ENCODE measurements at regions not wholly inside any gene's neighbourhood (a gene's known extent, or its start where the extent isn't known, plus 50 kb on each side); places are given as distances from the start of the nearest gene placed in this dataset.

- WGBS, 2 donors (ENCODE audit: low coverage in 1 of 2) = 87 to 88% methylated on average over 3 of the region's 3 CpGs
- ATAC-seq = no peak
Observed at GRCh38 chr9:13879011-13879410, 434.9 kb downstream of the NFIB start.

DNA sequence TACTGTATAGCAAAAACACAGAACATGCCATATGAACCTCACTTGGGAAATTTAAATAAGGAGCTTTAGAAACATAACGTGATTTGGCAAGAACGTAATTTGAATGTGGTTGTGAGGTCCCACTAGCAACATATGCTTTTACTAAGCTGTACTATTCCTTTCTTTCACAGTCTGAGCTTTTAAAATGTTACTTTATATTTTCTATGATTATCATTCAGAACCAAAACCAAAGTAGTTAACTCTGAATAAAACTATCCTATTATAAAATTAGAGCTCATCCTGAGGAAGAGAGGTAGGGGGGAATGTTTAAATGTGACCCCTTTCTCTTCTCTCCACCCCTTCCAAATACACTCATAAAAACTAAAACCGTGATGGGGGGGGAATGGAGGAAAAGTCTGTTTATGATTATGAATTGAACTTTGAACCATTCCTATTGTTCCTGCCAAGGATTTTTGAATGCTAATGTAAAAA is 435.7 kb downstream of the NFIB start:
- Histone ChIP-seq H3K4me1 (no peaks in the 10 kb centered on the region), H3K27ac (no peak overlapping the region), H3K27me3 (no peaks in the 10 kb centered on the region), H3K36me3 (no peaks in the 10 kb centered on the region), H3K9me3 (no peaks in the 10 kb centered on the region), H3K4me3 (no peak overlapping the region)
- 64 to 66% methylated on average over 3 of the region's 3 CpGs for WGBS, 2 donors (ENCODE audit: low coverage in 1 of 2)
- TF ChIP-seq, protein P1, sequence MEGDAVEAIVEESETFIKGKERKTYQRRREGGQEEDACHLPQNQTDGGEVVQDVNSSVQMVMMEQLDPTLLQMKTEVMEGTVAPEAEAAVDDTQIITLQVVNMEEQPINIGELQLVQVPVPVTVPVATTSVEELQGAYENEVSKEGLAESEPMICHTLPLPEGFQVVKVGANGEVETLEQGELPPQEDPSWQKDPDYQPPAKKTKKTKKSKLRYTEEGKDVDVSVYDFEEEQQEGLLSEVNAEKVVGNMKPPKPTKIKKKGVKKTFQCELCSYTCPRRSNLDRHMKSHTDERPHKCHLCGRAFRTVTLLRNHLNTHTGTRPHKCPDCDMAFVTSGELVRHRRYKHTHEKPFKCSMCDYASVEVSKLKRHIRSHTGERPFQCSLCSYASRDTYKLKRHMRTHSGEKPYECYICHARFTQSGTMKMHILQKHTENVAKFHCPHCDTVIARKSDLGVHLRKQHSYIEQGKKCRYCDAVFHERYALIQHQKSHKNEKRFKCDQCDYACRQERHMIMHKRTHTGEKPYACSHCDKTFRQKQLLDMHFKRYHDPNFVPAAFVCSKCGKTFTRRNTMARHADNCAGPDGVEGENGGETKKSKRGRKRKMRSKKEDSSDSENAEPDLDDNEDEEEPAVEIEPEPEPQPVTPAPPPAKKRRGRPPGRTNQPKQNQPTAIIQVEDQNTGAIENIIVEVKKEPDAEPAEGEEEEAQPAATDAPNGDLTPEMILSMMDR (IDR thresholded peaks at IDR 0.05) = no peak
- TF ChIP-seq EP300 (IDR thresholded peaks at IDR 0.05) (no peak), POLR2A (IDR thresholded peaks at IDR 0.05) (no peak), POLR2AphosphoS5 (IDR thresholded peaks at IDR 0.05) (no peak)
- ATAC-seq = no peak

More at GRCh38 chr9:13879011-13879410, 434.9 kb downstream of the NFIB start:
- Histone ChIP-seq H3K4me1 (no peaks in the 10 kb centered on the region), H3K27ac (no peak overlapping the region), H3K36me3 (no peaks in the 10 kb centered on the region), H3K27me3 (no peaks in the 10 kb centered on the region), H3K9me3 (no peaks in the 10 kb centered on the region), H3K4me3 (no peak overlapping the region)
- TF ChIP-seq POLR2A (IDR thresholded peaks at IDR 0.05) (no peak), EP300 (IDR thresholded peaks at IDR 0.05) (no peak), POLR2AphosphoS5 (IDR thresholded peaks at IDR 0.05) (no peak)
- TF ChIP-seq, protein P1 (IDR thresholded peaks at IDR 0.05) = no peak

- no peaks in the 10 kb centered on the region for H3K27me3 ChIP-seq
- H3K4me1 ChIP-seq = no peaks in the 10 kb centered on the region
- TF ChIP-seq, protein P1 (IDR thresholded peaks at IDR 0.05) = no peak
- no peak for TF ChIP-seq POLR2A (IDR thresholded peaks at IDR 0.05)
- no peak for TF ChIP-seq POLR2AphosphoS5 (IDR thresholded peaks at IDR 0.05)
- TF ChIP-seq EP300 (IDR thresholded peaks at IDR 0.05) = no peak
- ATAC-seq = no peak
- WGBS, 2 donors (ENCODE audit: low coverage in 1 of 2) = 40 to 88% methylated on average over 1 of the region's 1 CpG
- H3K9me3 ChIP-seq = no peaks in the 10 kb centered on the region
- no peak overlapping the region for H3K4me3 ChIP-seq
- no peak overlapping the region for H3K27ac ChIP-seq
- H3K36me3 ChIP-seq = no peaks in the 10 kb centered on the region
Observed at GRCh38 chr9:13876741-13877140, 437.2 kb downstream of the NFIB start.

- no peaks in the 10 kb centered on the region for H3K9me3 ChIP-seq
- WGBS, 2 donors (ENCODE audit: low coverage in 1 of 2) = 88 to 94% methylated on average over 2 to 3 of the region's 3 CpGs
- H3K27ac ChIP-seq = no peak overlapping the region
- no peaks in the 10 kb centered on the region for H3K27me3 ChIP-seq
- ATAC-seq = no peak
- no peaks in the 10 kb centered on the region for H3K4me1 ChIP-seq
- H3K4me3 ChIP-seq = no peak overlapping the region
- TF ChIP-seq POLR2AphosphoS5 (IDR thresholded peaks at IDR 0.05) (no peak), POLR2A (IDR thresholded peaks at IDR 0.05) (no peak), EP300 (IDR thresholded peaks at IDR 0.05) (no peak)
- TF ChIP-seq, protein P1 (IDR thresholded peaks at IDR 0.05) = no peak
- no peaks in the 10 kb centered on the region for H3K36me3 ChIP-seq
Observed at GRCh38 chr9:13873203-13873602, 440.7 kb downstream of the NFIB start.

GRCh38 chr9:13868336-13868735 is 445.6 kb downstream of the NFIB start:
- H3K36me3 ChIP-seq = no peaks in the 10 kb centered on the region
- no peak for ATAC-seq
- no peaks in the 10 kb centered on the region for H3K27me3 ChIP-seq
- H3K4me3 ChIP-seq = no peak overlapping the region
- no peak overlapping the region for H3K27ac ChIP-seq
- no peaks in the 10 kb centered on the region for H3K9me3 ChIP-seq
- peaks cover 0 to 12% (median 0%) of the 10 kb centered on the region in 3 donors for H3K4me1 ChIP-seq
- 80 to 90% methylated on average over 4 of the region's 4 CpGs for WGBS, 2 donors (ENCODE audit: low coverage in 1 of 2)
- TF ChIP-seq POLR2A (IDR thresholded peaks at IDR 0.05) (no peak), EP300 (IDR thresholded peaks at IDR 0.05) (no peak)

Data from gastroesophageal sphincter (tissue), 4 donors.